ENCODE measurements at regions not wholly inside any gene's neighbourhood (a gene's known extent, or its start where the extent isn't known, plus 50 kb on each side); places are given as distances from the start of the nearest gene placed in this dataset.
"Not testable (repeated sequence)": the region's sequence is repeated elsewhere in the genome, so short reads cannot be mapped to it uniquely, and the experiment has no call there.

DNA sequence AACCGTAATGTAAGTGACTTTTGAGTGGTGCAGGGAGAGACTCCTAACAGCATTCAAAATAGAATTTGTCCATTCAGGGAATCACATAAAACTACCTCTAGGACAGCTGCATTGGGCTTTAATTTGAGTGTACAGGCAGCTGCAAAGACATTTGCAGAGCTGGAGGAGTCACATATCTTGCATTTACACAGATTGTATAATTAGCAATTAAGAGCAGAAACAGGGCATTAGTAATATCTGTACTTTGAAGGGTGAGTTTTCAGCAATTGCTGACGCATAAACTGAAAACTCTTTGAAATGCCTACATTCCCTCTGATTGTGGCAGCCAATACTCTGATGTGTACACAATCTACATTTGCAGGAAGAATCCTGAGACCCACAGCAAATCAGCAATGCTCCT lies 245.6 kb downstream of the UBE2NL start:
- H3K9me3 Mint-ChIP-seq, H3K27me3 Mint-ChIP-seq, H3K4me3 Mint-ChIP-seq, H3K27ac Mint-ChIP-seq, H3K36me3 Mint-ChIP-seq, H3K4me1 Mint-ChIP-seq: not testable (repeated sequence)

DNA sequence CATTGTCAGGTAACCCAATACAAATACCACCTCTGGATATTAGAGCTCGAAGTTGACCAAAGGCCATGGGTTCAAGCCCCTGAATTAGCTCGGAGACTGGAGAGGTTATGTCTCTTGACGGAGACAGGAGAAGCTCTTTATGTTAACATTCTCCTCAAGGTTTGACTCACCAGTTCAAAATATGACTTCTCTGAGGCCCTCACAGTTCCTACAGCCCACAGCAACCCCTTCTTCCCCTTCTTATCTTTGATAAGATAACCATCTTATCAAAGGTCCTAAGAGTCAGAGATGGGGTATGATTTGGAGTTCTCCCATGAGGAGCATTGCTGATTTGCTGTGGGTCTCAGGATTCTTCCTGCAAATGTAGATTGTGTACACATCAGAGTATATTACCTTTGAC lies 246.6 kb downstream of the UBE2NL start:
- not testable (repeated sequence) for H3K36me3 Mint-ChIP-seq, H3K9me3 Mint-ChIP-seq, H3K27me3 Mint-ChIP-seq, H3K4me1 Mint-ChIP-seq, H3K27ac Mint-ChIP-seq, H3K4me3 Mint-ChIP-seq

DNA sequence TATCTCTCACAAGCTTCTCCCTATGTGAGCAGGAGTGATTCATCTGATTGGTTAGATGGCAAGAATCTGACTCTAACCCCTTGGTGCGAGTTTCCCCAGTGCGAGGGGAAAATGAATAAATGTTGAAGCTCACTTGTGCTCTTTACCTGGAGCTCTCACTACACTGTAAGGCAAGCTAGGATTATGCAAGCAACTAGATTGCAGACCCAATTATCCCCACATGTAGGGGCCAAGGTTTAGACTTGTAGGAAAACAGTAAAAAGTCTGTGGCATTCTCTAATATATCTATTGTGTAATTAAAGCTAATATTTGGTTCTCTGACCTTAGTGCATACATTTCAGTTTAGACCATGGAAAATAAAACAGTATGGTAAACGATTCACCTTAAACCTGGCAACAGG lies 247.2 kb downstream of the UBE2NL start:
- H3K4me3 Mint-ChIP-seq, H3K27me3 Mint-ChIP-seq, H3K4me1 Mint-ChIP-seq, H3K36me3 Mint-ChIP-seq, H3K27ac Mint-ChIP-seq, H3K9me3 Mint-ChIP-seq: not testable (repeated sequence)

DNA sequence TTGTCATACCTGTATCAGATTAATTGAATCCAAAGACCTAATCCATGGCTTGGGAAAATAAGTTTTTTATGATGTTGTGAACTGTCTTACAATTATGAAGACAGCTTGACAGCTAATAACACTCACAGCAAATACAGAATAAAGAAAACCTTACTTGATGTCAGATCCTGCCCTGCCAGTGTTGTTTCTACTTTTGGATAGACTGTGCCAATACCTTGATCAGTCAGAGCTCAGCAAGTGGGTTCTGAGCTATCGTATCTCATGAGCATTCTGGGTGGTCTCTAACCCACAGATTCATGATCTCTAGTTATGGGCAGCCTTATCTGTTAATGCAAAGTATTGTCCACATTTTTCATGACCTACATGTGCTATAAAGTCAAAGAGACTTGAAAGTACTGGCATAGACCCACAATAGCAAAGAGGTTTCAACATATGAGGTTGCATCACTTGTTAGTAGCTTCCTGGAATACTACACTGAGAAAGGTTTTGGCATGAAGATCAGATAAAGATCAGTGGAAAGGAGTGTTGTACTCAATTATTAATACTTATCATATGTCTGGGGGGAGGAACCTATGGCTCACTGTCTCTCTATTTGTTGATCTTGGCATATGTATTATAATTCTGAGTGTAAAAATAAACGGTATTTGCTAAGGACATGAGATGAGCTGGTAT lies 250.7 kb downstream of the UBE2NL start:
- not testable (repeated sequence) for H3K4me3 Mint-ChIP-seq, H3K9me3 Mint-ChIP-seq, H3K36me3 Mint-ChIP-seq, H3K27ac Mint-ChIP-seq, H3K4me1 Mint-ChIP-seq, H3K27me3 Mint-ChIP-seq

DNA sequence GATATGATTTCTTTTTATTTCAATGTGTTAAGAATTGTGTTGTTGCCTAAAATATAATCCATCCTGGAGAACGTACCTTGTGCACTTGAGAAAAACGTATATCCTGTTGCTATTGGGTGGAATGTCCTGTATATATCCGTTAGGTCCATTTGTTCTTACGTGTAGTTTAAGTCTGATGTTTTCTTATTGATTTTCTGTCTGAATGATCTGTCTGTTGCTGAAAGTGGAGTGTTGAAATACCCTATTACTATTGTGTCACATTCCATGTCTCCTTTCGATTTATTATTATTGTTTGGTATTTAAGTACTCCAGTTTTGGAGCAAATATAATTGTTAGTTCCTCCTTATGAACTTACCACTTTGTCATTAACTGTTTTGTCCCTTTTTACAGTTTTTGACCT lies 270.6 kb downstream of the UBE2NL start:
- H3K4me3 Mint-ChIP-seq, H3K9me3 Mint-ChIP-seq, H3K36me3 Mint-ChIP-seq, H3K27me3 Mint-ChIP-seq, H3K27ac Mint-ChIP-seq, H3K4me1 Mint-ChIP-seq: not testable (repeated sequence)

DNA sequence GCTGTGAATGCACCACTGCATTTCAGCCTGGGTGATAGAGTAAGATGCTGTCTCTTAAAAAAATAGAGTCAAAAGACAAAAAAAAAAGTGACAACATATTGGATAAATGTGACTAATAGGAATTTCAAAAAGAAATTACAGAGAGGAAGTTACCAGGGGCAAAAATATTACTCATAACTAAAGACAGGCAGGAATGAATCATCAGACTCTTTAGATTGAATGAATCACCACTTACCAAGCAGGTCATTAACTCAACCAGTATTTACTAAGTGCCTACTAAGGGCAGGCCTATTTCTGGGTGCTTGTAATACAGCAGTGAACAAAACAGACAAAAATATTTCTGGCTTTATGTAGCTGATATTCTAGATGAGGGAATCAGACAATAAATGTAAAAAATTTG lies 301.3 kb downstream of the UBE2NL start:
- not testable (repeated sequence) for H3K27me3 Mint-ChIP-seq, H3K36me3 Mint-ChIP-seq, H3K4me1 Mint-ChIP-seq, H3K9me3 Mint-ChIP-seq, H3K27ac Mint-ChIP-seq, H3K4me3 Mint-ChIP-seq

DNA sequence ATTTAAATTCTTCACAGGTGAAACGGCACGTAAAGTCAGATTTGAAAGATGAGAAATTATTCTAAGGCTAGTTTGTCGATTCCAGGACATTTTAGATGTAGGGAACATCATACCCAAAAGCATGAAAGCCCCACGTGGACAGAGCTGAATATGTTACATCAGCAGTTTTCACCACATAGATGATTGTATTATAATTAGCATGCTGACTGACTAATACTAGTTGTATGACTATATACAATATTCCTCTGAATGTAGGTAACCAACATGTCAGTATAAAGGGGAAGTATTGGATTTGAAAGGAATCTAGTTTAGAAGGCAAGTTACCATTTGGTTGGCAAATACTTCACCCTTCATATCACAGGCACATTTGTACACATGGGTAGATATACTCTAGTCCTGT lies 304.6 kb downstream of the UBE2NL start:
- not testable (repeated sequence) for H3K9me3 Mint-ChIP-seq, H3K27me3 Mint-ChIP-seq, H3K36me3 Mint-ChIP-seq, H3K4me1 Mint-ChIP-seq, H3K27ac Mint-ChIP-seq, H3K4me3 Mint-ChIP-seq

DNA sequence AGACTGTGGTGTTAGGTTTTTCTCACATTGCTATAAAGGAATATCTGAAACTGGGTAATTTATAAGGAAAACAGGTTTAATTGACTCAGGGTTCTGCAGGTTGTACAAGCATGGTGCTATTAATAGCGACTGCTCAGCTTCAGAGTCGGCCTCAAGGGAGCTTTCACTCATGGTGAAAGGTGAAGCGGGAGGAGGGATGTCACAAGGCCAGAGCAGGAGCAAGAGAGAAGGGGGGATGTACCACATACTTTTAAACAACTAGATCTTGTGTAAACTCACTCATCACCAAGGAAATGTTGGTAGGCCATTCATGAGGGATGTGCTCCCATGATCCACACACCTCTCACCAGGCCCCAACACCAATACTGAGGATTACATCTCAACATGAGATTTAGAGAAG lies 313.2 kb downstream of the UBE2NL start:
- H3K9me3 Mint-ChIP-seq, H3K4me1 Mint-ChIP-seq, H3K4me3 Mint-ChIP-seq, H3K36me3 Mint-ChIP-seq, H3K27me3 Mint-ChIP-seq, H3K27ac Mint-ChIP-seq: not testable (repeated sequence)

DNA sequence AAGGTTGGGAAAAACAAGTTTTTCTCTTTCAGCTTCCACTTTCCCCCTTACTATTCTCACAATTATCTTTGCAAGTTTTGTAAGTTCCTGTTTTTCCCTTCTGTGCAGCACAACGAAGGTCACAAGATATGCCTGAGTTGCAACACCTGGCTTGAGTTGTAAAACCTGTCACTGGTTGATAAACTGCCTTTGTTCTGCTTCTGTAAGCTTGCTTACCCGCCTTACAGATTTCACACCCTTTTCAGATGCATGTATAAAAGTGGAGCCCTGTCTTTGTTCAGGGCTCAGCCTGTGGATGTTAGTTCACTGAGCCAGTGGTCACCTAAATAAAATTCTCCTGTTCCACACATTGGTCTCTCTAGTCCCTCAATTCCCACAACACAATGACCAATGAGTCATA lies 318.9 kb downstream of the UBE2NL start:
- H3K9me3 Mint-ChIP-seq: not testable (repeated sequence)

DNA sequence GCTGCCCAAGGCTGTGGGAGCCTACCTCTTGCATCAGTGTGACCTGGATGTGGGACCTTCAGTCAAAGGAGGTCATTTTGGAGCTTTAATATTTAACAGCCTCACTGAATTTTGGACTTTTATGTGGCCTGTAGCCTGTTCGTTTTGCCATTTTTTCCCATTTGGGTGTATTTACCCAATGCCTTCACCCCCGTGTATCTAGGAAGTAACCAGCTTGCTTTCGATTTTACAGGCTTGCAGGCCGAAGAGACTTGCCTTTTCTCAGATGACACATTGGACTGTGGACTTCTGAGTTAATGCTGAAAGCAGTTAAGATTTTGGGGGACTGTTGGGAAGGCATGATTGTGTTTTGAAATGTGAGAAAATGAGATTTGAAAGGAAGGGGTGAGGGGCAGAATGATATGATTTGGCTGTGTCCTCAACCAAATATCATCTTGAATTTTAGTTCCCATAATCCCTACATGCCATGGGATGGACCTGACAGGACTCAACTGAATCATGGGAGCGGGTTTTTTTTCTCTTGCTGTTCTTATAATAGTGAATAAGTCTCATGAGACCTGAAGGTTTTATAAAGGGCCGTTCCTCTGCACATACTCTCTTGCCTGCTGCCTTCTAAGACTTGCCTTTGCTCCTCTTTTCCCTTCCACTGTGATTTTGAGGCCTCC lies 324.6 kb downstream of the UBE2NL start:
- H3K27ac Mint-ChIP-seq, H3K27me3 Mint-ChIP-seq, H3K36me3 Mint-ChIP-seq, H3K9me3 Mint-ChIP-seq, H3K4me1 Mint-ChIP-seq, H3K4me3 Mint-ChIP-seq: not testable (repeated sequence)

More for the DNA sequence above, 318.9 kb downstream of the UBE2NL start:
- H3K27ac Mint-ChIP-seq, H3K4me3 Mint-ChIP-seq, H3K36me3 Mint-ChIP-seq, H3K27me3 Mint-ChIP-seq, H3K4me1 Mint-ChIP-seq: not testable (repeated sequence)

DNA sequence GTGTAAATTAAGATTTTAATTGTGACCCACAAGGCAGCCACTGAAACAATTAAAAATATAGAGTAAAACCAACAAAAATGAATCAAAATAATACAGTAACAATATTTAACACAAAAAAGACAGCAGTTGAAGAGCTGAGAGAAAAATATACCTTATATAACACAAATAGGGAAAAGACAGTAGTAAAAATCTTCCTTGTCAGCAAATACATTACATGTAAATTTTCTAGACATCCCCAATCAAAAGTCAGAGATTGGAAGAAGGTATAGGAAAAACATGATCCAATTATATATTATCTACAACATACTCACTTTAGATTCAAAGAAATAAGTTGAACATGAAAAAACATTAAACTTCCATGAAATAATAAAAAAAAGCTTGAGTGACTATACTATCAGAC lies 330.8 kb downstream of the UBE2NL start:
- Mint-ChIP-seq H3K27me3 (no peaks in the 10 kb centered on the region), H3K27ac (no peak overlapping the region), H3K4me1 (no peaks in the 10 kb centered on the region), H3K36me3 (no peaks in the 10 kb centered on the region), H3K4me3 (no peak overlapping the region), H3K9me3 (peaks cover 0 to 10% (median 2%) of the 10 kb centered on the region in 3 donors)

DNA sequence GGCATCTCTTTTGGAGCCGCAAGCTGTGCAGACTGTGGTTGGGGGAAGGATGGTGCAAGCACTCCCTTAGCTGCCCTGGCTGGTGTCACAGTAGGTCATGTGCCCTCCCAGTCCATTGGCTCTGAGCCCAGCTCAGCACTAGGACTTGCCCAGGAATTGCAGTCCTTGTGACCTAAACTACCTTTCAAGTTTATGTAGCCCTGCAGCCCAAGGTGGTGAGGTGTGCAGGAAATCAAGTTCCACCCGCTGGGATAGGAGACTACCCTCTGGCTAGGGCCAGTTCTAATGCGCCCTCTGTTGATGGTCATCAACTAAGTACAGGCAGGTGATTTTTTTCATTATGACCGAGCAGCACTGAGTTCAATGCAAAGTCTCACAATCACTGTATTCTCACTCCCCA lies 335.2 kb downstream of the UBE2NL start:
- no peaks in the 10 kb centered on the region for H3K36me3 Mint-ChIP-seq
- H3K4me1 Mint-ChIP-seq: no peaks in the 10 kb centered on the region
- H3K4me3 Mint-ChIP-seq: no peak overlapping the region
- H3K27me3 Mint-ChIP-seq: no peaks in the 10 kb centered on the region
- H3K9me3 Mint-ChIP-seq: peaks cover 0 to 13% (median 4%) of the 10 kb centered on the region in 3 donors
- no peak overlapping the region for H3K27ac Mint-ChIP-seq

DNA sequence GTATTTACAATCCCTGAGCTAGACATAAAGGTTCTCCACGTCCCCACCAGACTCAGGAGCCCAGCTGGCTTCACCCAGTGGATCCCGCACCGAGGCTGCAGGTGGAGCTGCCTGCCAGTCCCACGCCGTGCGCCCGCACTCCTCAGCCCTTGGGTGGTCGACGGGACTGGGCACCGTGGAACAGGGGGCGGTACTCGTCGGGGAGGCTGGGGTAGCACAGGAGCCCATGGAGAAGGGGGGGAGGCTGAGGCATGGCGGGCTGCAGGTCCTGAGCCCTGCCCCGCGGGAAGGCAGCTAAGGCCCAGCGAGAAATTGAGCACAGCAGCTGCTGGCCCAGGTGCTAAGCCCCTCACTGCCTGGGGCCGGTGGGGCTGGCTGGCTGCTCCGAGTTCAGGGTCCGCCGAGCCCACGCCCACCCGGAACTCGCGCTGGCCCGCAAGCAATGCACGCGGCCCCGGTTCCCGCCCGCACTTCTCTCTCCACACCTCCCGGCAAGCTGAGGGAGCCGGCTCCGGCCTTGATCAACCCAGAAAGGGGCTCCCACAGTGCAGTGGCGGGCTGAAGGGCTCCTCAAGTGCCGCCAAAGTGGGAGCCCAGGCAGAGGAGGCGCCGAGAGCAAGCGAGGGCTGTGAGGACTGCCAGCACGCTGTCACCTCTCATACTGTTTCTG lies 347.4 kb downstream of the UBE2NL start:
- not testable (repeated sequence) for H3K4me1 Mint-ChIP-seq, H3K36me3 Mint-ChIP-seq, H3K27ac Mint-ChIP-seq, H3K4me3 Mint-ChIP-seq, H3K27me3 Mint-ChIP-seq
- H3K9me3 Mint-ChIP-seq: peaks cover 2 to 12% (median 8%) of the 10 kb centered on the region in 3 donors

DNA sequence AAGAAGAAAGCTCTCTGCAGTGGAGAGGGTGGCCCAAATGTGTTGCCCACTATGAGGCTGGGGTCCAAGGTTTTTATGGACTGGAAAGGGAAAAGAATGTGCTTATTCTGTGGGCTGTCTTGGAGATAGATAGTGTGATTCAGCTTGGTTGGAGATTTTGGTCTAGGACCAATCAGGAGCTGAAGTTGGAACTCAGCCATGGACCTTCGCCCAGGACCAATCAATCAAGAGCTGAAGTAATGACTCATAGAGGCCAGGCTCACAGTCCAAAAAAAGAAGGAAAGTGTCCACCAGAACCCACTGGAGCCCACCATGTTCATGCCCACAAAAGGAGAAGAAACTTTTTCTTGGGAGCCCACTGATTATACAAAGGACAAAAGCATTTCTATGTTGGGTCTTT lies 369.5 kb downstream of the UBE2NL start:
- H3K9me3 Mint-ChIP-seq: peaks cover 3 to 15% (median 4%) of the 10 kb centered on the region in 3 donors
- no peak overlapping the region for H3K27ac Mint-ChIP-seq
- no peaks in the 10 kb centered on the region for H3K36me3 Mint-ChIP-seq
- H3K27me3 Mint-ChIP-seq: no peaks in the 10 kb centered on the region
- no peak overlapping the region for H3K4me3 Mint-ChIP-seq
- no peaks in the 10 kb centered on the region for H3K4me1 Mint-ChIP-seq

DNA sequence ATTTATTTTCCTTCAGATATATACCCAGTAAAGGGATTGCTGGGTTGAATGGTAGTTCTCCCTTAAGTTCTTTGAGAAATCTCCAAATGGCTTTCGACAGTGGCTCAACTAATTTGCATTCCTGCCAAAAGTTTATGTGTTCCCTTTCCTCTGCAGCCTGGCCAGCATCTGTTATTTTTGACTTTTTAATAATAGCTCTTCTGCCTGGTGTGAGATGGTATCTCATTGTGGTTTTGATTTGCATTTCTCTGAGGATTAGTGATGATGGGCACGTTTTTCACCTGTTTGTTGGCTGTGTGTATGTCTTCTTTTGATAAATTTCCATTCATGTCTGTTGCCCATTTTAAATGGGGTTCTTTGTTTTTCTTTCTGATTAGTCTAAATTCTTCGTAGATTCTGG lies 375.2 kb downstream of the UBE2NL start:
- H3K27ac Mint-ChIP-seq: no peak overlapping the region
- no peaks in the 10 kb centered on the region for H3K36me3 Mint-ChIP-seq
- no peak overlapping the region for H3K4me3 Mint-ChIP-seq
- H3K9me3 Mint-ChIP-seq: peaks cover 0 to 6% (median 0%) of the 10 kb centered on the region in 3 donors
- H3K27me3 Mint-ChIP-seq: no peaks in the 10 kb centered on the region
- H3K4me1 Mint-ChIP-seq: no peaks in the 10 kb centered on the region

DNA sequence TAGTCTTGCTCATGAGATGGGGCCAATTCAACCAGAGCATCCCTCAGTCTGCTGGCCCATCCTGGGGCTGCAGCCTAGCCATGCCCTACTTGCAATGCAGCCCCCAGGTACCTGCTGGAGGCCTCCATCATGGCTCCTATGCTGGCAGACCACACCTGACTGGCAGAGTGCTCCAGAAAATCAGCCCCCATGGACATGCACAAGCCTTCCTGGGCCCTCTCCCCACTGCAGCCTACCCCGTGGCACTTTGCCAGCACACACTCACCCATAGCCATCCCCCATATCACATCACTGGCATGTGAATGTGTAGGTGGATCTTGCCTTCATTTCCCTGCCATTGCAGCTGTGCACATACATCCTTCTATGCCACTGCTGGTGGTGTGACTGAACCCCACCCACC lies 381.8 kb downstream of the UBE2NL start:
- Mint-ChIP-seq H3K9me3 (peaks cover 6 to 21% (median 9%) of the 10 kb centered on the region in 3 donors), H3K27me3 (no peaks in the 10 kb centered on the region), H3K27ac (no peak overlapping the region), H3K36me3 (peaks cover 3% of the 10 kb centered on the region), H3K4me1 (no peaks in the 10 kb centered on the region), H3K4me3 (no peak overlapping the region)

Data from IgD-negative memory B cell (primary cell).